GM12892 (cell line): ENCODE measurements at regions not wholly inside any gene's neighbourhood (a gene's known extent, or its start where the extent isn't known, plus 50 kb on each side); places are given as distances from the start of the nearest gene placed in this dataset.

Experiments
- POLR2A ChIP-seq: IDR thresholded peaks from 2 replicates; pipeline ENCODE4 v1.6.1; 2011; ENCODE audit warnings: low read depth, low read length, control low read depth
- POLR2AphosphoS5 ChIP-seq: IDR thresholded peaks from 2 replicates; pipeline ENCODE4 v1.6.1; 2011; ENCODE audit warnings: low read depth, low read length, control low read depth
- TAF1 ChIP-seq: IDR thresholded peaks from 2 replicates; pipeline ENCODE4 v1.6.1; 2011; ENCODE audit warnings: low read depth, mild to moderate bottlenecking, control low read depth, low read length, borderline replicate concordance

GRCh38 chr16:52967744-52968143 lies 85.0 kb downstream of the CHD9NB start:
- TF ChIP-seq POLR2AphosphoS5, result no peak
- no peak for TF ChIP-seq TAF1
- no peak for TF ChIP-seq POLR2A
